ENCODE measurements at regions not wholly inside any gene's neighbourhood (a gene's known extent, or its start where the extent isn't known, plus 50 kb on each side); places are given as distances from the start of the nearest gene placed in this dataset.

GRCh38 chr3:65110661-65111060, 422.9 kb upstream of the ADAMTS9 start:
- H2AFZ ChIP-seq = no peak overlapping the region
- no peak overlapping the region for H3K27ac Mint-ChIP-seq
- no peak overlapping the region for H3K4me3 Mint-ChIP-seq
- H3K27me3 ChIP-seq (ENCODE audit: insufficient read depth) = no peaks in the 10 kb centered on the region
- H3K36me3 ChIP-seq (ENCODE audit: insufficient read depth) = no peaks in the 10 kb centered on the region
- H3K27ac ChIP-seq (ENCODE audit: low read depth) = no peak overlapping the region
- no peak for DNase-seq (ENCODE audit: low spot score)
- no peak for TF ChIP-seq REST (IDR thresholded peaks at IDR 0.05; ENCODE audit: unreplicated experiment)
- H3K36me3 Mint-ChIP-seq (ENCODE audit: low read depth) = no peaks in the 10 kb centered on the region
- no peaks in the 10 kb centered on the region for H3K27me3 Mint-ChIP-seq (ENCODE audit: insufficient read depth, low read depth, poor library complexity)
- H3K9me3 Mint-ChIP-seq = no peaks in the 10 kb centered on the region
- H3K4me2 ChIP-seq = no peak overlapping the region
- no peak overlapping the region for H3K4me3 ChIP-seq
- no peaks in the 10 kb centered on the region for H3K4me1 Mint-ChIP-seq
- peaks cover 4% of the 10 kb centered on the region; the same call in 1 of the 2 replicates for H3K9me2 ChIP-seq (ENCODE audit: insufficient read depth)
- no peaks in the 10 kb centered on the region for H3K4me1 ChIP-seq (ENCODE audit: insufficient read depth)
- H3F3A ChIP-seq (replicated peaks; ENCODE audit: low read depth) = no peaks in the 10 kb centered on the region
- no peaks in the 10 kb centered on the region for H4K20me1 ChIP-seq (replicated peaks; ENCODE audit: insufficient read depth)
- H3K79me2 ChIP-seq (replicated peaks; ENCODE audit: insufficient read depth) = no peaks in the 10 kb centered on the region
- ATAC-seq = no peak

GRCh38 chr3:65109966-65110500, 422.2 kb upstream of the ADAMTS9 start:
- Mint-ChIP-seq H3K4me3 (no peak overlapping the region), H3K9me3 (no peaks in the 10 kb centered on the region), H3K27ac (no peak overlapping the region), H3K27me3 (ENCODE audit: insufficient read depth, low read depth, poor library complexity) (no peaks in the 10 kb centered on the region), H3K4me1 (no peaks in the 10 kb centered on the region), H3K36me3 (ENCODE audit: low read depth) (no peaks in the 10 kb centered on the region)
- ATAC-seq (no peak), DNase-seq (ENCODE audit: low spot score) (no peak)
- Histone ChIP-seq H3K27me3 (ENCODE audit: insufficient read depth) (no peaks in the 10 kb centered on the region), H3K79me2 (replicated peaks; ENCODE audit: insufficient read depth) (no peaks in the 10 kb centered on the region), H3K4me1 (ENCODE audit: insufficient read depth) (no peaks in the 10 kb centered on the region), H2AFZ (no peak overlapping the region), H4K20me1 (replicated peaks; ENCODE audit: insufficient read depth) (no peaks in the 10 kb centered on the region), H3K4me3 (no peak overlapping the region), H3K9me2 (ENCODE audit: insufficient read depth) (peaks cover 3% of the 10 kb centered on the region; the same call in 1 of the 2 replicates), H3K27ac (ENCODE audit: low read depth) (no peak overlapping the region), H3K4me2 (no peak overlapping the region), H3K36me3 (ENCODE audit: insufficient read depth) (no peaks in the 10 kb centered on the region), H3F3A (replicated peaks; ENCODE audit: low read depth) (no peaks in the 10 kb centered on the region)
- TF ChIP-seq ETS1 (IDR thresholded peaks at IDR 0.05) (no peak), REST (IDR thresholded peaks at IDR 0.05; ENCODE audit: unreplicated experiment) (no peak), ZNF462 (CRISPR knock-in tag; IDR thresholded peaks at IDR 0.05) (no peak), NANOG (IDR thresholded peaks at IDR 0.05; ENCODE audit: borderline replicate concordance) (no peak), JUNB (IDR thresholded peaks at IDR 0.05; ENCODE audit: unreplicated experiment) (no peak), STAT1 (IDR thresholded peaks at IDR 0.05; ENCODE audit: unreplicated experiment) (no peak)
